Stimulated activated naive CD4-positive, alpha-beta T cell (primary cell): ENCODE measurements at regions not wholly inside any gene's neighbourhood (a gene's known extent, or its start where the extent isn't known, plus 50 kb on each side); places are given as distances from the start of the nearest gene placed in this dataset.
"Not testable (repeated sequence)": the region's sequence is repeated elsewhere in the genome, so short reads cannot be mapped to it uniquely, and the experiment has no call there.

Experiments
- DNase-seq, 6 experiments: peaks; one replicate each; lab custom pipeline; 2025; lab: John Stamatoyannopoulos, UW

- DNase-seq: not testable (repeated sequence)
These were observed 369.3 kb upstream of the SFSWAP start for GRCh38 chr12:131341608-131342007.

- not testable (repeated sequence) for DNase-seq
These were observed 367.5 kb upstream of the SFSWAP start for GRCh38 chr12:131343436-131343835.

GRCh38 chr12:131344715-131345520 is 366.0 kb upstream of the SFSWAP start:
- DNase-seq: not testable (repeated sequence)

GRCh38 chr12:131345521-131346436 is 365.1 kb upstream of the SFSWAP start:
- DNase-seq: no peak

- DNase-seq: no peak
These were observed 364.1 kb upstream of the SFSWAP start for GRCh38 chr12:131346555-131347344.

GRCh38 chr12:131347345-131347714 is 363.6 kb upstream of the SFSWAP start:
- DNase-seq: no peak

- DNase-seq: no peak
These were observed 363.2 kb upstream of the SFSWAP start for GRCh38 chr12:131347732-131348131.

GRCh38 chr12:131348231-131348630 is 362.7 kb upstream of the SFSWAP start:
- no peak for DNase-seq

- DNase-seq: no peak
These were observed 362.2 kb upstream of the SFSWAP start for GRCh38 chr12:131348646-131349045.

GRCh38 chr12:131349397-131350127 is 361.3 kb upstream of the SFSWAP start:
- DNase-seq: no peak

GRCh38 chr12:131350943-131351318 is 360.0 kb upstream of the SFSWAP start:
- no peak for DNase-seq

- DNase-seq: no peak
These were observed 359.4 kb upstream of the SFSWAP start for GRCh38 chr12:131351319-131352028.

- DNase-seq: no peak
These were observed 358.5 kb upstream of the SFSWAP start for GRCh38 chr12:131352296-131352900.

GRCh38 chr12:131353376-131353775 is 357.5 kb upstream of the SFSWAP start:
- no peak for DNase-seq

- no peak for DNase-seq
These were observed 357.1 kb upstream of the SFSWAP start for GRCh38 chr12:131353826-131354225.

GRCh38 chr12:131355361-131356245 is 355.3 kb upstream of the SFSWAP start:
- no peak for DNase-seq

- DNase-seq: no peak
These were observed 354.3 kb upstream of the SFSWAP start for GRCh38 chr12:131356485-131357184.

GRCh38 chr12:131357185-131357747 is 353.6 kb upstream of the SFSWAP start:
- no peak for DNase-seq
